Hepatocyte (in vitro differentiated cells): ENCODE measurements at regions not wholly inside any gene's neighbourhood (a gene's known extent, or its start where the extent isn't known, plus 50 kb on each side); places are given as distances from the start of the nearest gene placed in this dataset.

Source experiments
- DNase-seq: peaks from one replicate; pipeline ENCODE4 v3.0.0-alpha.2; 2016; ENCODE audit warnings: low spot score
- H2AFZ ChIP-seq: fragments of 200-600 bp; sonication (generic); 2 replicates; pipeline ENCODE4 v1.6.0; 2016; ENCODE audit warnings: antibody characterized with exemption, mild to moderate bottlenecking
- H3K27ac ChIP-seq: fragments of 200-600 bp; sonication (generic); 2 replicates; pipeline ENCODE4 v1.5.1; 2016; ENCODE audit warnings: mild to moderate bottlenecking
- H3K27me3 ChIP-seq: fragments of 200-600 bp; sonication (generic); 2 replicates; pipeline ENCODE4 v1.6.1; 2016
- H3K36me3 ChIP-seq: fragments of 200-600 bp; sonication (generic); replicated peaks from 2 replicates; pipeline ENCODE4 v1.5.1; 2016; ENCODE audit warnings: low read depth; ENCODE audit not compliant: insufficient read depth
- H3K4me1 ChIP-seq: fragments of 200-600 bp; sonication (generic); 2 replicates; pipeline ENCODE4 v1.5.1; 2016; ENCODE audit warnings: mild to moderate bottlenecking, moderate library complexity; ENCODE audit not compliant: insufficient read depth
- H3K4me2 ChIP-seq: fragments of 200-600 bp; sonication (generic); 2 replicates; pipeline ENCODE4 v1.6.0; 2016
- H3K4me3 ChIP-seq: fragments of 200-600 bp; sonication (generic); 2 replicates; pipeline ENCODE4 v1.5.1; 2016; ENCODE audit warnings: mild to moderate bottlenecking
- H3K79me2 ChIP-seq: fragments of 200-600 bp; sonication (generic); 2 replicates; pipeline ENCODE4 v1.6.0; 2017; ENCODE audit warnings: mild to moderate bottlenecking
- H3K9me2 ChIP-seq: fragments of 200-600 bp; sonication (generic); replicated peaks from 2 replicates; pipeline ENCODE4 v1.6.0; 2017; ENCODE audit warnings: mild to moderate bottlenecking; ENCODE audit not compliant: insufficient read depth
- H3K9me3 ChIP-seq: fragments of 200-600 bp; sonication (generic); 2 replicates; pipeline ENCODE4 v1.5.1; 2016; ENCODE audit warnings: low read depth, mild to moderate bottlenecking
- H4K20me1 ChIP-seq: fragments of 200-600 bp; sonication (generic); 2 replicates; pipeline ENCODE4 v1.6.0; 2016; ENCODE audit warnings: mild to moderate bottlenecking; ENCODE audit not compliant: insufficient read depth, poor library complexity, severe bottlenecking
- CTCF ChIP-seq: fragments of 200-600 bp; sonication (generic); IDR thresholded peaks from 2 replicates; pipeline ENCODE4 v1.5.1; 2016; ENCODE audit warnings: antibody characterized with exemption, mild to moderate bottlenecking; ENCODE audit not compliant: poor library complexity
- EZH2 ChIP-seq: fragments of 200-600 bp; sonication (generic); IDR thresholded peaks from 2 replicates; pipeline ENCODE4 v1.6.1; 2016; ENCODE audit warnings: antibody characterized with exemption, mild to moderate bottlenecking, borderline replicate concordance
- EZH2phosphoT487 ChIP-seq: fragments of 200-600 bp; sonication (generic); IDR thresholded peaks from one replicate; pipeline ENCODE4 v1.6.1; 2018; ENCODE audit warnings: antibody characterized with exemption, mild to moderate bottlenecking, low read depth, moderate library complexity; ENCODE audit not compliant: unreplicated experiment, severe bottlenecking
- WGBS: methylation state at CpG from one replicate; pipeline ENCODE4 v1.1.6; 2016; ENCODE audit warnings: low lambda C conversion rate; ENCODE audit errors: missing lambda C conversion rate; 5-methylcytosine and 5-hydroxymethylcytosine counted together

GRCh38 chr2:145592361-145592760, 1072.4 kb upstream of the ZEB2 start:
- no peak overlapping the region for H3K4me3 ChIP-seq
- H3K79me2 ChIP-seq, result no peaks in the 10 kb centered on the region
- TF ChIP-seq CTCF, result no peak
- no peak for TF ChIP-seq EZH2
- TF ChIP-seq EZH2phosphoT487, result no peak
- WGBS, result 91% methylated on average over 1 of the region's 1 CpG
- no peaks in the 10 kb centered on the region for H3K4me1 ChIP-seq
- DNase-seq, result no peak
- no peak overlapping the region for H2AFZ ChIP-seq
- H4K20me1 ChIP-seq, result no peaks in the 10 kb centered on the region
- H3K4me2 ChIP-seq, result no peak overlapping the region
- H3K9me3 ChIP-seq, result no peaks in the 10 kb centered on the region
- H3K9me2 ChIP-seq, result no peaks in the 10 kb centered on the region
- H3K36me3 ChIP-seq, result no peaks in the 10 kb centered on the region
- H3K27ac ChIP-seq, result no peak overlapping the region
- no peaks in the 10 kb centered on the region for H3K27me3 ChIP-seq

- TF ChIP-seq EZH2phosphoT487, result no peak
- no peak for TF ChIP-seq EZH2
- TF ChIP-seq CTCF, result no peak
- Histone ChIP-seq H3K27ac (no peak overlapping the region), H4K20me1 (no peaks in the 10 kb centered on the region), H3K4me3 (no peak overlapping the region), H3K9me3 (no peaks in the 10 kb centered on the region), H3K36me3 (no peaks in the 10 kb centered on the region), H3K79me2 (no peaks in the 10 kb centered on the region), H3K4me2 (no peak overlapping the region), H3K4me1 (no peaks in the 10 kb centered on the region), H3K27me3 (no peaks in the 10 kb centered on the region), H2AFZ (no peak overlapping the region), H3K9me2 (no peaks in the 10 kb centered on the region)
- no peak for DNase-seq
- 87% methylated on average over 3 of the region's 3 CpGs for WGBS
Measured at GRCh38 chr2:145591109-145591809, 1071.3 kb upstream of the ZEB2 start.

GRCh38 chr2:145587922-145588321, 1068.0 kb upstream of the ZEB2 start:
- DNase-seq, result no peak
- no peaks in the 10 kb centered on the region for H3K79me2 ChIP-seq
- no peaks in the 10 kb centered on the region for H3K27me3 ChIP-seq
- H4K20me1 ChIP-seq, result no peaks in the 10 kb centered on the region
- H3K4me2 ChIP-seq, result no peak overlapping the region
- H3K36me3 ChIP-seq, result no peaks in the 10 kb centered on the region
- H3K27ac ChIP-seq, result no peak overlapping the region
- H3K4me3 ChIP-seq, result no peak overlapping the region
- WGBS, result 89% methylated on average over 3 of the region's 3 CpGs
- TF ChIP-seq CTCF, result no peak
- TF ChIP-seq EZH2, result no peak
- TF ChIP-seq EZH2phosphoT487, result no peak
- no peaks in the 10 kb centered on the region for H3K4me1 ChIP-seq
- no peak overlapping the region for H2AFZ ChIP-seq
- no peaks in the 10 kb centered on the region for H3K9me3 ChIP-seq
- no peaks in the 10 kb centered on the region for H3K9me2 ChIP-seq
